DND-41 (cell line): ENCODE measurements at regions not wholly inside any gene's neighbourhood (a gene's known extent, or its start where the extent isn't known, plus 50 kb on each side); places are given as distances from the start of the nearest gene placed in this dataset.

ENCODE experiments used
- ATAC-seq: fragments of 200-7000 bp; cut with Tn5 transposase; 3 replicates; pipeline ENCODE4 v1.9.1; 2021; ENCODE audit warnings: low read depth; ENCODE audit not compliant: insufficient read depth
- DNase-seq: peaks from one replicate; pipeline ENCODE4 v3.0.0-alpha.2; 2020
- H2AFZ ChIP-seq: 2 replicates; pipeline ENCODE4 v1.6.0; 2012; ENCODE audit warnings: low read depth, low read length
- H3K27ac ChIP-seq: 2 replicates; pipeline ENCODE4 v1.5.1; 2012; ENCODE audit warnings: low read length, inconsistent platforms
- H3K27me3 ChIP-seq: fragments of 200-600 bp; sonication (generic); 2 replicates; pipeline ENCODE4 v1.6.0; 2012; ENCODE audit warnings: low read length, mild to moderate bottlenecking, inconsistent platforms; ENCODE audit not compliant: insufficient read depth, poor library complexity
- H3K36me3 ChIP-seq: 2 replicates; pipeline ENCODE4 v1.5.1; 2012; ENCODE audit warnings: low read length, inconsistent platforms; ENCODE audit not compliant: insufficient read depth
- H3K4me1 ChIP-seq: 2 replicates; pipeline ENCODE4 v1.5.1; 2012; ENCODE audit warnings: mild to moderate bottlenecking, low read length; ENCODE audit not compliant: insufficient read depth
- H3K4me2 ChIP-seq: 2 replicates; pipeline ENCODE4 v1.6.0; 2012; ENCODE audit warnings: mild to moderate bottlenecking, moderate library complexity, low read length, inconsistent platforms; ENCODE audit not compliant: insufficient read depth
- H3K4me3 ChIP-seq, 2 experiments: fragments of 200-600 bp in 1 of 2; shearing (Covaris generic) in 1 of 2; 2 replicates each; pipeline ENCODE4 v1.5.1; 2012 to 2016; ENCODE audit warnings: inconsistent platforms in 2 of 2, low read length in 2 of 2, mild to moderate bottlenecking in 2 of 2, low read depth in 1 of 2, moderate library complexity in 1 of 2
- H3K79me2 ChIP-seq: 2 replicates; pipeline ENCODE4 v1.6.0; 2012; ENCODE audit warnings: low read length, inconsistent platforms; ENCODE audit not compliant: insufficient read depth
- H3K9ac ChIP-seq: 2 replicates; pipeline ENCODE4 v1.6.0; 2012; ENCODE audit warnings: low read depth, mild to moderate bottlenecking, inconsistent platforms, low read length, moderate library complexity
- H3K9me3 ChIP-seq: 2 replicates; pipeline ENCODE4 v1.5.1; 2012; ENCODE audit warnings: low read length, moderate library complexity, mild to moderate bottlenecking, inconsistent platforms; ENCODE audit not compliant: insufficient read depth, severe bottlenecking
- H4K20me1 ChIP-seq: 2 replicates; pipeline ENCODE4 v1.6.0; 2012; ENCODE audit warnings: low read length; ENCODE audit not compliant: insufficient read depth
- EZH2 ChIP-seq: IDR thresholded peaks from 3 replicates; pipeline ENCODE4 v1.6.1; 2012; ENCODE audit warnings: borderline replicate concordance, low read depth, mild to moderate bottlenecking, moderate library complexity, low read length, inconsistent platforms; ENCODE audit not compliant: severe bottlenecking
- TF ChIP-seq, protein P1 (sequence below): IDR thresholded peaks from 2 replicates; pipeline ENCODE4 v1.5.1; 2012; ENCODE audit warnings: borderline replicate concordance, low read length, moderate library complexity, mild to moderate bottlenecking; ENCODE audit not compliant: poor library complexity, severe bottlenecking; ENCODE audit errors: extremely low read depth

DNA sequence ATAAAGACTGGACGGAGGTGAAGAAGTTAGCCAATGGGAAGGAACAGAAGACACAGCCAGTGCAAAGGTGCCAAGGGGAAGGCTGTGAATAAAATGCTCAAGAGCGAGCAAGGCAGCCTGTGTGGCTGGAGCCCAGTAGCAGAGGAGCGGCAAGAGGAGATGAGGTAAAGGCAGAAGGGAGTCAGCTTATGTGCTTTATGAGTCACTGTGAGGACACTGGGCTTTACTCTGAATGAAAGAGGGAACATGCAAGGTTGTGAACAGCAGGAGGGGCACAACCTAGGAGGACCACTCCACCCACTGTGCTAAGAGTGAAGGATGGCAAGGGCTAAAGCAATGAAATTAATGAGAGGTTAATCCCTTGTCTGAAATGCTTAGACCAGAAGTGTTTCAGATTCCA, 129.0 kb upstream of the ODAD2 start:
- Histone ChIP-seq H3K79me2 (no peaks in the 10 kb centered on the region), H3K9ac (no peak overlapping the region), H3K4me1 (no peaks in the 10 kb centered on the region), H3K4me2 (no peak overlapping the region), H3K9me3 (no peaks in the 10 kb centered on the region), H3K27ac (no peak overlapping the region), H3K4me3 (no peak overlapping the region), H2AFZ (no peak overlapping the region), H3K36me3 (no peaks in the 10 kb centered on the region), H4K20me1 (no peaks in the 10 kb centered on the region), H3K27me3 (no peaks in the 10 kb centered on the region)
- no peak for TF ChIP-seq EZH2
- TF ChIP-seq, protein P1, sequence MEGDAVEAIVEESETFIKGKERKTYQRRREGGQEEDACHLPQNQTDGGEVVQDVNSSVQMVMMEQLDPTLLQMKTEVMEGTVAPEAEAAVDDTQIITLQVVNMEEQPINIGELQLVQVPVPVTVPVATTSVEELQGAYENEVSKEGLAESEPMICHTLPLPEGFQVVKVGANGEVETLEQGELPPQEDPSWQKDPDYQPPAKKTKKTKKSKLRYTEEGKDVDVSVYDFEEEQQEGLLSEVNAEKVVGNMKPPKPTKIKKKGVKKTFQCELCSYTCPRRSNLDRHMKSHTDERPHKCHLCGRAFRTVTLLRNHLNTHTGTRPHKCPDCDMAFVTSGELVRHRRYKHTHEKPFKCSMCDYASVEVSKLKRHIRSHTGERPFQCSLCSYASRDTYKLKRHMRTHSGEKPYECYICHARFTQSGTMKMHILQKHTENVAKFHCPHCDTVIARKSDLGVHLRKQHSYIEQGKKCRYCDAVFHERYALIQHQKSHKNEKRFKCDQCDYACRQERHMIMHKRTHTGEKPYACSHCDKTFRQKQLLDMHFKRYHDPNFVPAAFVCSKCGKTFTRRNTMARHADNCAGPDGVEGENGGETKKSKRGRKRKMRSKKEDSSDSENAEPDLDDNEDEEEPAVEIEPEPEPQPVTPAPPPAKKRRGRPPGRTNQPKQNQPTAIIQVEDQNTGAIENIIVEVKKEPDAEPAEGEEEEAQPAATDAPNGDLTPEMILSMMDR: no peak
- ATAC-seq: no peak
- DNase-seq: no peak

GRCh38 chr10:28125701-28126100, 126.8 kb upstream of the ODAD2 start:
- no peaks in the 10 kb centered on the region for H3K27me3 ChIP-seq
- H3K4me3 ChIP-seq: no peak overlapping the region
- no peak for ATAC-seq
- TF ChIP-seq EZH2: no peak
- TF ChIP-seq, protein P1: no peak
- no peaks in the 10 kb centered on the region for H3K79me2 ChIP-seq
- no peak overlapping the region for H2AFZ ChIP-seq
- H4K20me1 ChIP-seq: no peaks in the 10 kb centered on the region
- H3K4me1 ChIP-seq: no peaks in the 10 kb centered on the region
- no peak overlapping the region for H3K9ac ChIP-seq
- H3K9me3 ChIP-seq: no peaks in the 10 kb centered on the region
- no peak for DNase-seq
- no peaks in the 10 kb centered on the region for H3K36me3 ChIP-seq
- H3K4me2 ChIP-seq: no peak overlapping the region
- no peak overlapping the region for H3K27ac ChIP-seq

GRCh38 chr10:28120795-28121194, 121.9 kb upstream of the ODAD2 start:
- Histone ChIP-seq H3K27ac (no peak overlapping the region), H3K4me2 (no peak overlapping the region)
- TF ChIP-seq, protein P1: no peak
- TF ChIP-seq EZH2: no peak

More at GRCh38 chr10:28120795-28121194, 121.9 kb upstream of the ODAD2 start:
- Histone ChIP-seq H3K4me1 (no peaks in the 10 kb centered on the region), H3K9me3 (no peaks in the 10 kb centered on the region), H2AFZ (no peak overlapping the region), H3K36me3 (no peaks in the 10 kb centered on the region), H3K27me3 (no peaks in the 10 kb centered on the region), H3K9ac (no peak overlapping the region), H4K20me1 (no peaks in the 10 kb centered on the region), H3K4me3 (no peak overlapping the region), H3K79me2 (no peaks in the 10 kb centered on the region)
- DNase-seq: no peak
- ATAC-seq: no peak
